WTC11 (cell line): ENCODE measurements at regions not wholly inside any gene's neighbourhood (a gene's known extent, or its start where the extent isn't known, plus 50 kb on each side); places are given as distances from the start of the nearest gene placed in this dataset.

Experiments used
- GRHL2 ChIP-seq: fragments of 250-450 bp; sonication (Bioruptor Pico); IDR thresholded peaks from 2 replicates; pipeline ENCODE4 v1.8.0; 2022; ENCODE audit warnings: mild to moderate bottlenecking, moderate library complexity; ENCODE audit not compliant: insufficient replicate concordance, severe bottlenecking
- MXD4 ChIP-seq: fragments of 250-450 bp; sonication (Bioruptor Pico); IDR thresholded peaks from 2 replicates; pipeline ENCODE4 v1.8.0; 2021; ENCODE audit warnings: mild to moderate bottlenecking, moderate library complexity, borderline replicate concordance
- NR2C2 ChIP-seq: sonication (generic); formaldehyde crosslinking; IDR thresholded peaks from 2 replicates; pipeline ENCODE4 v1.8.0; 2022; ENCODE audit warnings: mild to moderate bottlenecking, missing genetic modification reagents
- SMAD3 ChIP-seq: sonication (generic); formaldehyde crosslinking; IDR thresholded peaks from 2 replicates; pipeline ENCODE4 v1.8.0; 2022; ENCODE audit warnings: missing genetic modification reagents, mild to moderate bottlenecking, borderline replicate concordance
- SP1 ChIP-seq: sonication (generic); formaldehyde crosslinking; conservative IDR thresholded peaks from 2 replicates; pipeline ENCODE4 v1.8.1; 2022; ENCODE audit warnings: missing genetic modification reagents
- TF ChIP-seq, protein P1 (sequence below): fragments of 200-600 bp; IDR thresholded peaks from 2 replicates; pipeline ENCODE4 v1.8.0; 2022; ENCODE audit warnings: antibody characterized with exemption
- TF ChIP-seq, protein P2 (sequence below): sonication (generic); formaldehyde crosslinking; IDR thresholded peaks from 2 replicates; pipeline ENCODE4 v1.8.1; 2023; ENCODE audit warnings: mild to moderate bottlenecking, missing genetic modification reagents
- TF ChIP-seq, protein P3 (sequence below): sonication (generic); formaldehyde crosslinking; IDR thresholded peaks from 2 replicates; pipeline ENCODE4 v1.8.1; 2023; ENCODE audit warnings: mild to moderate bottlenecking, missing genetic modification reagents
- TF ChIP-seq, protein P4 (sequence below): sonication (generic); formaldehyde crosslinking; IDR thresholded peaks from 2 replicates; pipeline ENCODE4 v1.8.0; 2022; ENCODE audit warnings: mild to moderate bottlenecking, missing genetic modification reagents

DNA sequence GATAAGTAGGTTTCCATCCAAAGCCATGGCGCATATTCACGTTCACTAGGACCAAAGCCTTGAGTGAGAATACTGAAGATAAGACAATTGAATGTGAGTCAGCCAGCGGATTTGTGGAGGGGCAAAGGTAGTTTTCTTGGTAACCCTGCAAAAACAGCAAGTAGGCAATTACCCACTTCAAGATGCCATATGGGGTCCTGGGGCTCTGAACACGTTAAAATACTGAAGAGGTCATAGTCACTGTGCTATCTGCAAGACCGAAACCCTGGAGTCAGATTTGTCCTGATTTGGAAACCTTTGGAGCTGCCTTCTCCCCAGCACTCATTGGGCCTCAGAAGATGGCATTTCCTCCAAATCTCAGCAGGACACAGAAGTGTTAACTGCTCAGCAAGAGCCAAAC, 646.9 kb upstream of the LMCD1 start:
- TF ChIP-seq, protein P1, sequence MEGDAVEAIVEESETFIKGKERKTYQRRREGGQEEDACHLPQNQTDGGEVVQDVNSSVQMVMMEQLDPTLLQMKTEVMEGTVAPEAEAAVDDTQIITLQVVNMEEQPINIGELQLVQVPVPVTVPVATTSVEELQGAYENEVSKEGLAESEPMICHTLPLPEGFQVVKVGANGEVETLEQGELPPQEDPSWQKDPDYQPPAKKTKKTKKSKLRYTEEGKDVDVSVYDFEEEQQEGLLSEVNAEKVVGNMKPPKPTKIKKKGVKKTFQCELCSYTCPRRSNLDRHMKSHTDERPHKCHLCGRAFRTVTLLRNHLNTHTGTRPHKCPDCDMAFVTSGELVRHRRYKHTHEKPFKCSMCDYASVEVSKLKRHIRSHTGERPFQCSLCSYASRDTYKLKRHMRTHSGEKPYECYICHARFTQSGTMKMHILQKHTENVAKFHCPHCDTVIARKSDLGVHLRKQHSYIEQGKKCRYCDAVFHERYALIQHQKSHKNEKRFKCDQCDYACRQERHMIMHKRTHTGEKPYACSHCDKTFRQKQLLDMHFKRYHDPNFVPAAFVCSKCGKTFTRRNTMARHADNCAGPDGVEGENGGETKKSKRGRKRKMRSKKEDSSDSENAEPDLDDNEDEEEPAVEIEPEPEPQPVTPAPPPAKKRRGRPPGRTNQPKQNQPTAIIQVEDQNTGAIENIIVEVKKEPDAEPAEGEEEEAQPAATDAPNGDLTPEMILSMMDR = no peak
- TF ChIP-seq, protein P2, sequence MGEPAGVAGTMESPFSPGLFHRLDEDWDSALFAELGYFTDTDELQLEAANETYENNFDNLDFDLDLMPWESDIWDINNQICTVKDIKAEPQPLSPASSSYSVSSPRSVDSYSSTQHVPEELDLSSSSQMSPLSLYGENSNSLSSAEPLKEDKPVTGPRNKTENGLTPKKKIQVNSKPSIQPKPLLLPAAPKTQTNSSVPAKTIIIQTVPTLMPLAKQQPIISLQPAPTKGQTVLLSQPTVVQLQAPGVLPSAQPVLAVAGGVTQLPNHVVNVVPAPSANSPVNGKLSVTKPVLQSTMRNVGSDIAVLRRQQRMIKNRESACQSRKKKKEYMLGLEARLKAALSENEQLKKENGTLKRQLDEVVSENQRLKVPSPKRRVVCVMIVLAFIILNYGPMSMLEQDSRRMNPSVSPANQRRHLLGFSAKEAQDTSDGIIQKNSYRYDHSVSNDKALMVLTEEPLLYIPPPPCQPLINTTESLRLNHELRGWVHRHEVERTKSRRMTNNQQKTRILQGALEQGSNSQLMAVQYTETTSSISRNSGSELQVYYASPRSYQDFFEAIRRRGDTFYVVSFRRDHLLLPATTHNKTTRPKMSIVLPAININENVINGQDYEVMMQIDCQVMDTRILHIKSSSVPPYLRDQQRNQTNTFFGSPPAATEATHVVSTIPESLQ (CRISPR knock-in tag) = no peak
- TF ChIP-seq, protein P3, sequence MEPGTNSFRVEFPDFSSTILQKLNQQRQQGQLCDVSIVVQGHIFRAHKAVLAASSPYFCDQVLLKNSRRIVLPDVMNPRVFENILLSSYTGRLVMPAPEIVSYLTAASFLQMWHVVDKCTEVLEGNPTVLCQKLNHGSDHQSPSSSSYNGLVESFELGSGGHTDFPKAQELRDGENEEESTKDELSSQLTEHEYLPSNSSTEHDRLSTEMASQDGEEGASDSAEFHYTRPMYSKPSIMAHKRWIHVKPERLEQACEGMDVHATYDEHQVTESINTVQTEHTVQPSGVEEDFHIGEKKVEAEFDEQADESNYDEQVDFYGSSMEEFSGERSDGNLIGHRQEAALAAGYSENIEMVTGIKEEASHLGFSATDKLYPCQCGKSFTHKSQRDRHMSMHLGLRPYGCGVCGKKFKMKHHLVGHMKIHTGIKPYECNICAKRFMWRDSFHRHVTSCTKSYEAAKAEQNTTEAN (CRISPR knock-in tag) = no peak
- TF ChIP-seq, protein P4, sequence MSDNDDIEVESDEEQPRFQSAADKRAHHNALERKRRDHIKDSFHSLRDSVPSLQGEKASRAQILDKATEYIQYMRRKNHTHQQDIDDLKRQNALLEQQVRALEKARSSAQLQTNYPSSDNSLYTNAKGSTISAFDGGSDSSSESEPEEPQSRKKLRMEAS = no peak
- TF ChIP-seq NR2C2 = no peak
- no peak for TF ChIP-seq SMAD3 (CRISPR knock-in tag)
- TF ChIP-seq GRHL2 (CRISPR knock-in tag) = no peak
- TF ChIP-seq SP1 (CRISPR knock-in tag) = no peak
- TF ChIP-seq MXD4 (CRISPR knock-in tag) = no peak
